Fibroblast of villous mesenchyme (primary cell): ENCODE measurements at regions not wholly inside any gene's neighbourhood (a gene's known extent, or its start where the extent isn't known, plus 50 kb on each side); places are given as distances from the start of the nearest gene placed in this dataset.
A peak's percentile ranks its signal among the peaks of the same experiment; 100 is the strongest.

Experiments used
- DNase-seq: peaks from one replicate; pipeline ENCODE4 v3.0.0-alpha.2; 2010; ENCODE audit warnings: low read depth
- H3K4me3 ChIP-seq: 2 replicates; pipeline ENCODE4 v1.5.1; 2011; ENCODE audit warnings: low read depth, mild to moderate bottlenecking, low read length
- CTCF ChIP-seq: IDR thresholded peaks from 2 replicates; pipeline ENCODE4 v1.5.1; 2012; ENCODE audit warnings: low read depth, mild to moderate bottlenecking, low read length; ENCODE audit not compliant: insufficient read depth

DNA sequence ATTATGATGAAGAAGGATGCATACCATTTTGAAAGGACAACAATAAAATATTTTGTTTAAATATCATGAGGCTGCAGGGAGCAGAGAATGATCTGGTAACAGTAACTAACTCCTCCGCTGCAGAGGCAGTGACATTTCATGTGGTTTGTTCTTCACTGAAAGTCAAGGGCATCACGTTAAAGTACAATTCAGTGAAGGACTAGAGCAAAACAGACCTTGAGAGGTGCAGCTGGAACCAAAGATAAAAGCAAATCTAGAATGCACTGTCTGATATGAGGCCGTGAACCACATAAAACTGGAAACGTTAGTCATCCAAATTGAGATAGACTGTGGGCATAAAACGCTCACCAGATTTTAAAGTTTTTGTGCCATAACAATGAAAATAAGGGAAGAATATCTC, 522.9 kb upstream of the TNP1 start:
- DNase-seq: peak; percentile 62
- H3K4me3 ChIP-seq: no peak overlapping the region
- no peak for TF ChIP-seq CTCF

DNA sequence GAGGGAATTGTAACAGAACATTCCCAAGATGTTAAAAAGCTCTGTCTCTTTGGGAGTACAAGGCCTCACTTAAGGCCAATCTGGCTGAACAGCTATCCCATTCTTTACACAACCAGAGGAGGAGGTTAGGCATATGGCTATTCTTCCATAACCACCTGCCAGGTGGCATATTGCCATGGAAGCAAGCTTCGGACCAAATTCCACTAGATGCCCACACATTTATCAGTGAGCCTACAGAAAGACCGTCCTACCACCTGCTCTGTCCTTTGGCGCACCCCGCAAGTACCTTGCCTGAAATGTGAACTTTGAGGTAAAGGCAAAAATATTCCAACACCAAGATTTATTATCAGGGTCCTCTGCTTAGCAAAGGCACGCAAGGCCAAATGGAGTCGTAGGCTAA, 519.9 kb upstream of the TNP1 start:
- TF ChIP-seq CTCF: no peak

GRCh38 chr2:217372794-217373193, 512.9 kb upstream of the TNP1 start:
- no peak for DNase-seq
- H3K4me3 ChIP-seq: no peak overlapping the region
- TF ChIP-seq CTCF: no peak

More for the DNA sequence above, 519.9 kb upstream of the TNP1 start:
- DNase-seq: no peak
- no peak overlapping the region for H3K4me3 ChIP-seq

- no peak overlapping the region for H3K4me3 ChIP-seq
- no peak for DNase-seq
- TF ChIP-seq CTCF: no peak
Observed at GRCh38 chr2:217371781-217372213, 511.9 kb upstream of the TNP1 start.

GRCh38 chr2:217370391-217370790, 510.5 kb upstream of the TNP1 start:
- H3K4me3 ChIP-seq: no peak overlapping the region
- no peak for TF ChIP-seq CTCF
- no peak for DNase-seq

DNA sequence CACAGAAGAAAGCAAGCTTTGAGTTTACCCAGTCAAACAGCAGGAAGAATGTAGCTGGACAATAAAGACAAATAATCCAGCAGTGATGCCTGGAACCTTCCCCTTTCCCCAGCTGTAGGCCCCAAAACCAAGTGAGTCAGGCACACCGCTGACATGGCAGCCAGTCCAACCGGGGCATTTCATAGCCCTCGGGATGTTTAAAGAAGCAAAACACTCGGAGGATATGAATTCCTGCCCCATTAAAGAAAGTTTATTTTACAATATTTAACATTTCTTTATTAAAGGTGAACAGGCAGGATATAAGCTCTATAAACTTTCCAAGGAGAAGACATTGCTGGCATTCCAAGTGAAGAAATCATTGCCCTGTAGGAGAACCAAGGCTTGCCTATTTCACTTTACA, 507.6 kb upstream of the TNP1 start:
- no peak for TF ChIP-seq CTCF
- DNase-seq: no peak
- H3K4me3 ChIP-seq: no peak overlapping the region

GRCh38 chr2:217366966-217367365, 507.1 kb upstream of the TNP1 start:
- no peak overlapping the region for H3K4me3 ChIP-seq
- DNase-seq: no peak
- no peak for TF ChIP-seq CTCF
